ENCODE measurements at regions not wholly inside any gene's neighbourhood (a gene's known extent, or its start where the extent isn't known, plus 50 kb on each side); places are given as distances from the start of the nearest gene placed in this dataset.
"Not testable (repeated sequence)": the region's sequence is repeated elsewhere in the genome, so short reads cannot be mapped to it uniquely, and the experiment has no call there.

DNA sequence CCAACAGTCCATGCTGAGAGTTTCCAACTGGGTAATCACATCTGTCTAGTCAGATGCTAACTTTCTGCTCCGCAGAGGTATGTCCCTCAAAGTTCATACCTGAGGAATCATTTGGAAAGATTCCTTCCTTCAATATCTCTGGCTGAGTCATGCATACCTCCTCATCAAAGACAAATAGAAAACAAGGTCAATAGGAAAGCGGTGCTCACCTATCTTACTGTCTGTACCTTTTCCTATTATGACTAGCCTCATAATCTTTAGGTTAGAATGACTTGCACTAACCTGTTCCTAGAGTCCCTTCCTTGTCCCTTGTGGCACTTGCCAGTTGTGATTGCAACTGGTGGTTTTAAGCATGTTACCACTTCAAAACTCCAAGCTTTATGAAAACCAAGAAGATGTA is 78.2 kb upstream of the PTPRK start:
- no peak for DNase-seq

DNA sequence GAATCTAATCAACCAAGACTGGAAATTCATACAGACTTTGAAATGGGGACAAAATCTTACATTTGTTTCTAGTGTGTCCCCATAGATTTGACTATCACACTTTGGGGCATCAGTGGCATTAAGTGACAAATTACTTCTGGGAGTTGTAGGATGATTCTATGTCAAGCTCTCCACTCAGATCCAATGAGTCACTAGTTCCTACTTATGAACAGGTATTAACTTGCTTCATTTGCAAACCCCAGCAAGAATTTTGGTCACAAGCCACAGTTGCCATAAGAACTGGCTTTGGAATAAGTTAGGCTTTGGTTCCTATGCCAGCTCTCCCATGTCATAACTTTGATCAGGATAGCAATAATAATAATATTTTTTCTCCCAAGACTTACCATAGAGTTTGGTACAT is 77.6 kb upstream of the PTPRK start:
- no peak for DNase-seq

GRCh38 chr6:128597004-128597403 is 76.6 kb upstream of the PTPRK start:
- DNase-seq, result no peak

DNA sequence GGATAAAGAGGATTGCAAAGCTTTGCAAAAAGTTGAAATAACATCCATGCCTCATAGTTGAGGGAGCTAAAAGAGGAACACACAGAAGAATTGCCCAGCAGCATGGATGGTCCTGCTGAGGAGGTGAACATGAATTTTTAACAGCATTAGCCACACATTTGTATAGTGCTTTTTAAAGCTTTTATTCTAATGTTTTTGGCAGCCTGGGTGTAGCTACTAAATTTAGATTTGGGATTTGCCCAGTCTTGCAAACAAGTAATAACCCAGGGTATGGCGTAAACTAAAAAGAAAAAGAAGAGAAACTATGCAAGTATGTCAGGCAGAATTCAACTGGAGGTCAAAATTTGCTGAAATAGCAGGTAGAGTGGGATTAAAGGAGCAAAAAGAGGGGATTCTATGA is 75.1 kb upstream of the PTPRK start:
- DNase-seq, result no peak

DNA sequence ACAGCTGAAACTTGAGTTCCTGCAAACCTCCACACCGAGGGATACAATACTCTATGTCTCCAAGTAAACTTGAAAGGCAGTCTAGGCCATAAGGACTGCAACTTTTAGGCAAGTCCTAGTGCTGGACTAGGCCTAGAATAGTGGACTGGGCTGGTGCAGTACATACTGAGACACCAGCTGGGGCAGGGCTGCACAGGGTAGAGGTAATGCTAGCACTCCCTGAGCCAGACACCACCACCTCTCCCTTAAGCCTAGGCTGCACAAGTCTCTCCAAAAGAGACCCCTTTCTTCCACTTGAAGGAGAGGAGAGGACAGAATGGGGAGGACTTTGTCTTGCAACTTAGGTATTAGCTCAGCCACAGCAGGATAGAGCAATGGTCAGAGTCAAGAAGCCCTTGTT is 65.7 kb upstream of the PTPRK start:
- no peak for DNase-seq

DNA sequence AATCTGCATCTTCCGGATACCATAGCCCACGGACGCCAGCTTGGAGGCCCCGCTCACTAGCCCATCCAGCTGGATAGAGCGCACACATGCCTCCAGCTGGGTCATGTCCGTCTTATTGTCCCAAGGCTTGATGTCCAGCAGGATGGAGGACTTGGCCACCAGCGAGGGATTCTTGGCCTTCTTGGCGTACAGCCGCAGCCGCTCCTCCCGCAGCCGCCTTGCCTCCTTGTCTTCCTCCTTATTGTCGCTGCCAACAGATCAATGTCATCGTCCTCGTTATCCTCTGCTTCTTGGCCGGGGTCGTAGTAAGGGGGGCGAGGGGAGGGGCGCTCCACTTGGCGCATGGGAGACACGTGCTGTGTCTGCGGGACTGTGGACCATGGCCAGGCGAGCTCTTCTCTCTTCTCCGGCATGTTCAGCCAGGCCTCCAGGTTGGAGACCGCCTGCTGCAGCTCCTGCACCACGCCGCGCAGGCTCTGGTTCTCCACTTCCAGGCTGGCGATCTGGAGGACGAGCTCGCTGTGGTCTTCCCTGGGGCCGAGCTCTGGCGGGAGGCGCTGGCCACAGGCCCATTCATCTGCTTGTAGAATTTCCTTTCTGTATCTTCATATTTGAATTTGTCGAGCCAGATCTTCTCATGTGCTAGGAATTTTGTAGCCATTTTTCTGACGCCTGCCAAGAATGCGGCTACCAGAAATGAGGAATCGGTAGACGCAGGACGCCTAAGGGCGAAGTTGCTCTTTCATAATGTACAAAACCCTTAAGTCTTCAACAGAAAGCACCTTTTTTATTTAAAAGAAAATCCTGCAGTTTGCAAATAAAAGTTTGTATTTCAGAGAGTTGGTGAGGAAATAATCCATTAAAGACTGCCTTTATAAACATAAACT is 60.1 kb upstream of the PTPRK start:
- DNase-seq, result no peak

- not testable (repeated sequence) for DNase-seq
These were observed 54.9 kb upstream of the PTPRK start for GRCh38 chr6:128575254-128575653.

- no peak for DNase-seq
These were observed 54.0 kb upstream of the PTPRK start for GRCh38 chr6:128574402-128574801.

GRCh38 chr6:128573036-128573435 is 52.6 kb upstream of the PTPRK start:
- DNase-seq, result no peak

DNA sequence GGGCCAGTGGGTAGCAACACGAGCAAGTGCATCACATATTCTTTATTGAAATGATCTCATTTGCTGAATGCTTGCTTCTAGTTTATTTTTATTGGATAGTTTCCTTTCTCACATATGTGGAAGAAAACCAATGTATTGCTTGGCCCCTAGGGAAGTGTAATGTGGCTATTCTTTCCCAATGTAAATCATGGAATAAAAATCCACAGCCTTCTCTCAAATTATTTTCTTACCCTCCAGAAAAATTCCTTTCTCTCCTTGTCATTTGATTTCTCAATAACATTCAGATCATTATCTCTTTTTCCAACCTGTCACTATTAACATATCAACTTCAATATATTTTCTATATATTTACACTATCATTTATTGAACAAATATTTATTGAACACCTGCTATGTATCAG is 51.9 kb upstream of the PTPRK start:
- no peak for DNase-seq

GRCh38 chr6:128570680-128571063 is 50.3 kb upstream of the PTPRK start:
- no peak for DNase-seq

- no peak for DNase-seq
These were observed 49.6 kb upstream of the PTPRK start for GRCh38 chr6:128569732-128570679.
